Nephron (organoid): ENCODE measurements at regions not wholly inside any gene's neighbourhood (a gene's known extent, or its start where the extent isn't known, plus 50 kb on each side); places are given as distances from the start of the nearest gene placed in this dataset.

Experiments
- H3K27ac Mint-ChIP-seq, 3 experiments: 2 replicates each; pipeline ENCODE4 v1.8.0; 2020; ENCODE audit warnings: mixed read lengths in 3 of 3, mild to moderate bottlenecking in 2 of 3, moderate library complexity in 1 of 3
- H3K27me3 Mint-ChIP-seq: 2 replicates; pipeline ENCODE4 v1.8.0; 2021; ENCODE audit warnings: low read depth, mild to moderate bottlenecking, moderate library complexity, mixed read lengths
- H3K36me3 Mint-ChIP-seq: 2 replicates; pipeline ENCODE4 v1.8.0; 2020; ENCODE audit warnings: low read depth, mixed read lengths
- H3K4me1 Mint-ChIP-seq: 2 replicates; pipeline ENCODE4 v1.8.0; 2020; ENCODE audit warnings: mixed read lengths
- H3K4me3 Mint-ChIP-seq, 3 experiments: 2 replicates each; pipeline ENCODE4 v1.8.0; 2020; ENCODE audit warnings: mild to moderate bottlenecking in 3 of 3, mixed read lengths in 3 of 3, moderate library complexity in 2 of 3
- H3K9me3 Mint-ChIP-seq: 2 replicates; pipeline ENCODE4 v1.8.0; 2020; ENCODE audit warnings: mixed read lengths
- TF ChIP-seq, protein P1 (sequence below), 3 experiments: fragments of 200-600 bp; sonication (generic); IDR thresholded peaks; one replicate each; pipeline ENCODE4 v1.5.0; 2021; ENCODE audit warnings: antibody characterized with exemption in 3 of 3; ENCODE audit not compliant: unreplicated experiment in 3 of 3

- peaks cover 16% of the 10 kb centered on the region for H3K9me3 Mint-ChIP-seq
- H3K27ac Mint-ChIP-seq = no peak overlapping the region
- H3K27me3 Mint-ChIP-seq = no peaks in the 10 kb centered on the region
- TF ChIP-seq, protein P1, sequence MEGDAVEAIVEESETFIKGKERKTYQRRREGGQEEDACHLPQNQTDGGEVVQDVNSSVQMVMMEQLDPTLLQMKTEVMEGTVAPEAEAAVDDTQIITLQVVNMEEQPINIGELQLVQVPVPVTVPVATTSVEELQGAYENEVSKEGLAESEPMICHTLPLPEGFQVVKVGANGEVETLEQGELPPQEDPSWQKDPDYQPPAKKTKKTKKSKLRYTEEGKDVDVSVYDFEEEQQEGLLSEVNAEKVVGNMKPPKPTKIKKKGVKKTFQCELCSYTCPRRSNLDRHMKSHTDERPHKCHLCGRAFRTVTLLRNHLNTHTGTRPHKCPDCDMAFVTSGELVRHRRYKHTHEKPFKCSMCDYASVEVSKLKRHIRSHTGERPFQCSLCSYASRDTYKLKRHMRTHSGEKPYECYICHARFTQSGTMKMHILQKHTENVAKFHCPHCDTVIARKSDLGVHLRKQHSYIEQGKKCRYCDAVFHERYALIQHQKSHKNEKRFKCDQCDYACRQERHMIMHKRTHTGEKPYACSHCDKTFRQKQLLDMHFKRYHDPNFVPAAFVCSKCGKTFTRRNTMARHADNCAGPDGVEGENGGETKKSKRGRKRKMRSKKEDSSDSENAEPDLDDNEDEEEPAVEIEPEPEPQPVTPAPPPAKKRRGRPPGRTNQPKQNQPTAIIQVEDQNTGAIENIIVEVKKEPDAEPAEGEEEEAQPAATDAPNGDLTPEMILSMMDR (IDR thresholded peaks at IDR 0.05; ENCODE audit: unreplicated experiment in 3 of 3) = no peak
- no peaks in the 10 kb centered on the region for H3K36me3 Mint-ChIP-seq
- no peak overlapping the region for H3K4me3 Mint-ChIP-seq
- H3K4me1 Mint-ChIP-seq = no peaks in the 10 kb centered on the region
These were observed 756.6 kb upstream of the DPPA4 start for GRCh38 chr3:110093812-110094401.

DNA sequence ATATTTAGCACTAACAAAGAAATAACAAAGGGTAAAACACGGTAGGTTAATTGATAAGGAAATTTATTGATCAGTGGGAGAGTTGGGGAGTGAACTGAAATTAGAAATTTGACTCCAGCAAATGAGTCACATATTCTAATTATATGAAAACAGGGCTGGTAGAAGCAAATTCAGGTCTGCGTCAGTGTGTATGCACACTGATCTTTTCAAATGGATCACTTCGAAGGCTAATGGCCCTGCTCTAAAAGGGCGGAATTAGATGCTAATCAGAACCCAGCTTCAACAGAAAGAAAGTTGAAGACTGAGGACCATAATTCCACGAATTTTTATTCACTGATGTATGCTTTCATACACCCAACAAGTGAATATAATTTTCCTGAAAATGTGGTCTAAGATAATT is 762.4 kb upstream of the DPPA4 start:
- Mint-ChIP-seq H3K4me3 (no peak overlapping the region), H3K4me1 (no peaks in the 10 kb centered on the region), H3K27me3 (no peaks in the 10 kb centered on the region), H3K36me3 (no peaks in the 10 kb centered on the region), H3K9me3 (peaks cover 8% of the 10 kb centered on the region), H3K27ac (no peak overlapping the region)
- TF ChIP-seq, protein P1 (IDR thresholded peaks at IDR 0.05; ENCODE audit: unreplicated experiment in 3 of 3) = no peak

DNA sequence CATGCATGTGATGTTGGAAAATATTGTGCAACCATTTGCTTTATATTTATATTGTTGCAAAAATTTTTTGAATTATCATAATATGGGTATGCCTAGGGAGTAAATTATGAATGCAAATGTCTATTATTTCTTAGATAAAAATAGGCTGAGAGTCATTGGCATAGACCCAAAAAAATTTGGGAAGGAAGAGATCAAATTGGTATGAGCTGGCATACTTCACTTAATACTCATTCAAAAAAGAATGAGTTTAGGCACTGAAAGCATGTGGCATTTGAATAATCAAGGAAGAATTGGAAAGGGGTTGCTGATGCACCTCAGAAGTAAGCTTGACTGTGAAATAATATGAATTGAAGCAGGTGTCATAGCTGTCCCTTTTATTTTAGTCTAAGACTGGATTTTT is 764.0 kb upstream of the DPPA4 start:
- no peaks in the 10 kb centered on the region for H3K27me3 Mint-ChIP-seq
- no peak overlapping the region for H3K27ac Mint-ChIP-seq
- TF ChIP-seq, protein P1 (IDR thresholded peaks at IDR 0.05; ENCODE audit: unreplicated experiment in 3 of 3) = no peak

DNA sequence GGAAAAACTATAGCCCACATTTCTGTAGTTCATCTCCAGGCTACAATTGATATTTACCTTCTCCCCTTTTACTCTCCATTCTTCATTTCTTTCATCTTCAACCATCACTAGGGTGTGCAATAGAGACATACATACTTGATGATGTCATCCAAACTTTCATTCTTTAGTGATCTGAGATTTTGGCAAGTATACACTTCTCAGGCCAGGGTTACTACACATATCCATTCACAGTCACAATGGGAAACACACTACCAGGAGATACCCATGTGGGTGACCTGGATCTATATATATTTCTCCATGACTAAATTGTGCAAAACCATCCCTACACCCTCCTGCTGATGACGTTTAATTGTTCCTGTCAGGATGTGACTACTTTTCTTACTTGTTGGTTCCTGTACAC is 769.5 kb upstream of the DPPA4 start:
- Mint-ChIP-seq H3K4me1 (no peaks in the 10 kb centered on the region), H3K27me3 (no peaks in the 10 kb centered on the region), H3K9me3 (no peaks in the 10 kb centered on the region), H3K4me3 (no peak overlapping the region), H3K36me3 (no peaks in the 10 kb centered on the region), H3K27ac (no peak overlapping the region)
- TF ChIP-seq, protein P1 (IDR thresholded peaks at IDR 0.05; ENCODE audit: unreplicated experiment in 3 of 3) = no peak

More for the DNA sequence above, 764.0 kb upstream of the DPPA4 start:
- no peaks in the 10 kb centered on the region for H3K36me3 Mint-ChIP-seq
- H3K4me1 Mint-ChIP-seq = no peaks in the 10 kb centered on the region
- H3K9me3 Mint-ChIP-seq = peaks cover 8% of the 10 kb centered on the region
- H3K4me3 Mint-ChIP-seq = no peak overlapping the region

DNA sequence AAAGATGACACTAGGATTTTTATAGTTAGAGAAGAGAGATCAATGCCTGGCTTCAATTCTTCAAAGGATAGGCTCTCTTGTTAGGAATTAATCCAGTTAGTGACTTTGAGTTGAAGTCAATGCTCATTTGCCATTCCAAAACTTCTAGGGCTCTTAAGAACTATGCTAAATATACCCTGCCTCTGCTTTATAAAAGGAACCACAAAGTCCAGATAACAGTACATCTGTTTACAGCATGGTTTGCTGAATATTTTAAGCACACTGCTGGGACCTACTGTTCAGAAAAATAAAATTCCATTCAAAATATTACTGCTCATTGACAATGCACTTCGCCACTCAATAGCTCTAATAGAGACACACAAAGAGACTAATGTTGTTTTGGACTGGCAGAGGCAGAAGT is 786.6 kb upstream of the DPPA4 start:
- Mint-ChIP-seq H3K27ac (no peak overlapping the region), H3K4me1 (no peaks in the 10 kb centered on the region), H3K4me3 (no peak overlapping the region), H3K27me3 (no peaks in the 10 kb centered on the region), H3K36me3 (no peaks in the 10 kb centered on the region), H3K9me3 (peaks cover 16% of the 10 kb centered on the region)
- TF ChIP-seq, protein P1 (IDR thresholded peaks at IDR 0.05; ENCODE audit: unreplicated experiment in 3 of 3) = no peak

DNA sequence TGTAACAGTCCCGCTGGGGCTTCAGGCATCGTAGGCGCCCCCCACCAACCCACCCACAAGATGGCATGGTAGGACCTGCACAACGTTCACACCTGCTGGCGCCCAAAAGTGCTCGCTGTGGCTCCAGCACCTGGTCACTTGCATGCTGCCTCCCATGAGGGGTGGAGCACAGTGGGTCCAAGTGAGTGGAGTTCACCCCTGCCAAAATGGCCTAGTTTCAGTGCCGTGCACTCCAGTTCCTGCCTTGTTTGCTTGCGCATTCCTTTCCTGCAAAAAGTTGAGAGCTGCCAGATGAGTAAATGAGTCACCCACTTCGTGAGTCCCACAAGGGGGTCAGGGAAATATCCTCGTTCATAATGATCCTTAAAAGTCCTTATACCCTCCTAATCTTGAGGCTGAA is 788.7 kb upstream of the DPPA4 start:
- Mint-ChIP-seq H3K4me1 (no peaks in the 10 kb centered on the region), H3K27me3 (no peaks in the 10 kb centered on the region), H3K9me3 (peaks cover 12% of the 10 kb centered on the region), H3K4me3 (no peak overlapping the region), H3K36me3 (no peaks in the 10 kb centered on the region), H3K27ac (no peak overlapping the region)
- TF ChIP-seq, protein P1 (IDR thresholded peaks at IDR 0.05; ENCODE audit: unreplicated experiment in 3 of 3) = no peak
